ENCODE measurements at regions not wholly inside any gene's neighbourhood (a gene's known extent, or its start where the extent isn't known, plus 50 kb on each side); places are given as distances from the start of the nearest gene placed in this dataset.

- H2AK9ac ChIP-seq (replicated peaks; ENCODE audit: low read depth, low read length, poor library complexity) = no peak overlapping the region
- no peaks in the 10 kb centered on the region for H3K36me3 ChIP-seq (ENCODE audit: control insufficient read depth, insufficient read depth, low read length)
- TF ChIP-seq MXI1 (IDR thresholded peaks at IDR 0.05; ENCODE audit: borderline replicate concordance, low read depth, low read length) (no peak), SMC3 (IDR thresholded peaks at IDR 0.05; ENCODE audit: low read depth, low read length) (no peak), RFX5 (IDR thresholded peaks at IDR 0.05; ENCODE audit: low read depth, low read length) (no peak), BHLHE40 (IDR thresholded peaks at IDR 0.05; ENCODE audit: low read depth, low read length) (0 out of 2 replicates have a peak, but pooled peaks have one; percentile 14), POLR2A (IDR thresholded peaks at IDR 0.05; ENCODE audit: low read depth, low read length) (no peak), FOS (IDR thresholded peaks at IDR 0.05; ENCODE audit: low read depth, low read length) (peak; percentile 93), CEBPB (IDR thresholded peaks at IDR 0.05; ENCODE audit: low read depth, low read length) (peak; percentile 62), CHD1 (IDR thresholded peaks at IDR 0.05; ENCODE audit: low read depth, low read length) (no peak), MAFK (IDR thresholded peaks at IDR 0.05; ENCODE audit: low read depth, low read length) (no peak), MAZ (IDR thresholded peaks at IDR 0.05; ENCODE audit: borderline replicate concordance, low read depth, low read length) (no peak), NFE2L2 (IDR thresholded peaks at IDR 0.05; ENCODE audit: low read depth, low read length) (no peak), RAD21 (IDR thresholded peaks at IDR 0.05; ENCODE audit: low read length) (no peak; the same call in 1 of the 2 replicates), CTCF (conservative IDR thresholded peaks at IDR 0.05; ENCODE audit: low read depth, low read length) (no peak), RCOR1 (IDR thresholded peaks at IDR 0.05; ENCODE audit: insufficient replicate concordance, low read length) (no peak)
- TF ChIP-seq, protein P1, sequence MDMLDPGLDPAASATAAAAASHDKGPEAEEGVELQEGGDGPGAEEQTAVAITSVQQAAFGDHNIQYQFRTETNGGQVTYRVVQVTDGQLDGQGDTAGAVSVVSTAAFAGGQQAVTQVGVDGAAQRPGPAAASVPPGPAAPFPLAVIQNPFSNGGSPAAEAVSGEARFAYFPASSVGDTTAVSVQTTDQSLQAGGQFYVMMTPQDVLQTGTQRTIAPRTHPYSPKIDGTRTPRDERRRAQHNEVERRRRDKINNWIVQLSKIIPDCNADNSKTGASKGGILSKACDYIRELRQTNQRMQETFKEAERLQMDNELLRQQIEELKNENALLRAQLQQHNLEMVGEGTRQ (IDR thresholded peaks at IDR 0.05; ENCODE audit: low read depth, low read length) = no peak
- TF ChIP-seq, protein P2, sequence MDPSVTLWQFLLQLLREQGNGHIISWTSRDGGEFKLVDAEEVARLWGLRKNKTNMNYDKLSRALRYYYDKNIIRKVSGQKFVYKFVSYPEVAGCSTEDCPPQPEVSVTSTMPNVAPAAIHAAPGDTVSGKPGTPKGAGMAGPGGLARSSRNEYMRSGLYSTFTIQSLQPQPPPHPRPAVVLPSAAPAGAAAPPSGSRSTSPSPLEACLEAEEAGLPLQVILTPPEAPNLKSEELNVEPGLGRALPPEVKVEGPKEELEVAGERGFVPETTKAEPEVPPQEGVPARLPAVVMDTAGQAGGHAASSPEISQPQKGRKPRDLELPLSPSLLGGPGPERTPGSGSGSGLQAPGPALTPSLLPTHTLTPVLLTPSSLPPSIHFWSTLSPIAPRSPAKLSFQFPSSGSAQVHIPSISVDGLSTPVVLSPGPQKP (IDR thresholded peaks at IDR 0.05; ENCODE audit: borderline replicate concordance, low read depth, low read length) = no peak
- H4K5ac ChIP-seq (ENCODE audit: low read depth, low read length) = no peak overlapping the region
- no peak overlapping the region for H2BK20ac ChIP-seq (ENCODE audit: low read depth, low read length)
- no peaks in the 10 kb centered on the region for H4K20me1 ChIP-seq (ENCODE audit: insufficient read depth, low read length)
- no peaks in the 10 kb centered on the region for H3K9me3 ChIP-seq (ENCODE audit: control insufficient read depth, insufficient read depth, low read length)
- in situ Hi-C loops (cut with MboI; ENCODE audit: low sequenced_read_pairs) = no loop called here
- WGBS, 2 experiments (ENCODE audit: extremely low coverage in 2 of 2, insufficient read length in 1 of 2) = 0% methylated on average over 1 of the region's 4 CpGs; no CpG with 5 or more reads in 1 of the 2 experiments
- no peak overlapping the region for H3K23ac ChIP-seq (ENCODE audit: low read depth, low read length)
- no peak overlapping the region for H3K4ac ChIP-seq (ENCODE audit: low read depth, low read length)
- peak; percentile 92 for ATAC-seq (ENCODE audit: low read depth)
- H3K79me1 ChIP-seq (ENCODE audit: low read depth in 1 of 2, low read length in 2 of 2) = no peaks in the 10 kb centered on the region
- no peak overlapping the region for H4K91ac ChIP-seq (ENCODE audit: insufficient read depth, low read depth, low read length)
- intact Hi-C loops (cut with micrococcal nuclease) = no loop called here
- POLR2A ChIA-PET (ENCODE audit: unreplicated experiment) = no interaction called here
- dilution Hi-C loops (cut with HindIII; ENCODE audit: low sequenced_read_pairs, unreplicated experiment) = no loop called here
- no peak overlapping the region for H3K27ac ChIP-seq (ENCODE audit: insufficient read depth, low read length)
- no peaks in the 10 kb centered on the region for H3K4me1 ChIP-seq (ENCODE audit: control insufficient read depth, insufficient read depth, low read length)
- no peaks in the 10 kb centered on the region for H3K27me3 ChIP-seq (ENCODE audit: control insufficient read depth, insufficient read depth, low read length)
- H3K18ac ChIP-seq (ENCODE audit: low read depth, low read length) = no peak overlapping the region
- H3K9me1 ChIP-seq (ENCODE audit: insufficient read depth, low read length) = no peaks in the 10 kb centered on the region
- H2BK120ac ChIP-seq (ENCODE audit: low read depth, low read length) = no peak overlapping the region
- H3K14ac ChIP-seq (replicated peaks; ENCODE audit: low read depth, low read length) = no peak overlapping the region
- H4K8ac ChIP-seq (ENCODE audit: low read depth in 2 of 2, low read length in 2 of 2) = no peak overlapping the region
- H2BK15ac ChIP-seq (ENCODE audit: low read depth, low read length) = no peak overlapping the region
- no TSS peak for BruUV-seq (replicated peaks)
- H2AK5ac ChIP-seq (ENCODE audit: low read depth, low read length) = no peak overlapping the region
- DNase-seq = peak; percentile 85
- no peak overlapping the region for H3K9ac ChIP-seq (ENCODE audit: low read depth, low read length)
- H2AFZ ChIP-seq (replicated peaks; ENCODE audit: low read length, poor library complexity) = no peak overlapping the region
- H3K56ac ChIP-seq (ENCODE audit: extremely low read depth, insufficient read depth, low read length) = no peak overlapping the region
- CTCF ChIA-PET = no interaction called here
- no peak overlapping the region for H2BK5ac ChIP-seq (ENCODE audit: low read depth, low read length, poor library complexity, severe bottlenecking)
- H3K4me3 ChIP-seq (ENCODE audit: insufficient read depth, low read depth, low read length) = no peak overlapping the region
- no peak overlapping the region for H3K4me2 ChIP-seq (ENCODE audit: low read depth, low read length)
Observed at GRCh38 chr4:177596035-177596434, 153.8 kb upstream of the AGA start.

Data from IMR-90 (cell line).